SK-N-DZ (cell line): ENCODE measurements at regions not wholly inside any gene's neighbourhood (a gene's known extent, or its start where the extent isn't known, plus 50 kb on each side); places are given as distances from the start of the nearest gene placed in this dataset.
A peak's percentile ranks its signal among the peaks of the same experiment; 100 is the strongest.

Experiments used
- DNase-seq: peaks from one replicate; pipeline ENCODE4 v3.0.0-alpha.2; 2015; ENCODE audit warnings: low spot score

DNA sequence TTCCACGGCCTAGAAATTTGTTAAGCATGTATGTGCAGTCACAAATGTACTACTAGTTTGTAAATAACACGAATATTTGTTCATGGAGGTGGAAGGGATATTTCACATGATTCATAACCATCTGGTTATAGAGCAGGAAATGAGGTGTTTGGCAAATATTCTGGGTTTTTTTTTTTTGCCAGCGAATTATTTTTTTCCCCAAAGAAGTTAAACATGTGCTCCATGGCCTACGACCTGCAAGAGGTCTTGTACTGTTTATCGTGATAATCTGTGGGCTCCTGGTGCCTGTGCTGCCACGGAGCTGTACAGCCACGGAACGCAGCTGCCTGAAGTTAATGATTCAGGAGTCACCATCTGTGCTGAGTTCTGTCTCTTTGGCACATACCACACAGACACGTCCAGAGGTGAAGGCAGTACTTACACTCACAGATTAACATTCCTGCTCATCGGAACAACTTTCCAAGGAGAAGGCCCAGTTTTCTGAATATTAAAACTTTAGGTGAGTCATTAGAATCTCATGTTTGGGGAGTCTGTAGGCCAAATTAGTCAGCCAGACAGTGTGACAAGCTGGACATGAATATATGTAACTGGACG is 156.3 kb downstream of the TMX1 start:
- peak; percentile 15 for DNase-seq

DNA sequence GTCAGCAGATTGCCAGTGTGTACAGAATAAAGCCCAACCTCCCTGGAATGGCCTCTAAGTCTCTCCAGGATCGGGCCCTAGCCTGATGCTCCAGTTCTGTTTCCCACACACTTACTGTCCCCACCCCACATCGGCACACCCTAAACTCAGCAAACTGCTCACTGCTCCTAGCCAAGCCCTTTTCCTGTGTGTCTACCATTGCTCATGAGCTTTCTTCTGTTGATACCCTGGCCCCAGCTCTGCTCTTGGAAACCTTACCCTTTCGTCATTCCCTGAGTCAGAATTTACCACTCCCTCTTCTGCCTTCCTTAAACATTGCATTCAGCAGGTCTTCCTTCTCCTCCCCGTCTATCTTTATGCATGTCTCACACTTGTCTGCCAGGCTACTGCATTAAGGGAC is 158.9 kb downstream of the TMX1 start:
- DNase-seq, result no peak

DNA sequence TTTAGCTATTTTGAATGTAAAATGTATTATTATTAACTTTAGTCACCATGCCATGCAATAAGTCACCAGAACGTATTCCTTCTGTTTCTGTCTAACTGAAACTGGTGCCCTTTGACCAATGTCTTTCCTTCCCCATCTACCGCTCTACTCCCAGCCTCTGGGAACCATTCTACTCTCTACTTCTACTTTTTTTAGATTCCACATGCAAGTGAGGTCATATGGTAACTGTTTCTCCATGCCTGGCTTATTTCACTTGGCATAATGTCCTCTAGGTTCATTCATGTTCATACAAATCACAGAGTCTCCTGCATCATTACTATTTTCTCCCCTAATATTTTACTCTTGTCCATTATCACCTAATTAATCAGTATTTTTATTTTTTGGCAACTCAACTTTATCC is 160.1 kb downstream of the TMX1 start:
- DNase-seq, result no peak

DNA sequence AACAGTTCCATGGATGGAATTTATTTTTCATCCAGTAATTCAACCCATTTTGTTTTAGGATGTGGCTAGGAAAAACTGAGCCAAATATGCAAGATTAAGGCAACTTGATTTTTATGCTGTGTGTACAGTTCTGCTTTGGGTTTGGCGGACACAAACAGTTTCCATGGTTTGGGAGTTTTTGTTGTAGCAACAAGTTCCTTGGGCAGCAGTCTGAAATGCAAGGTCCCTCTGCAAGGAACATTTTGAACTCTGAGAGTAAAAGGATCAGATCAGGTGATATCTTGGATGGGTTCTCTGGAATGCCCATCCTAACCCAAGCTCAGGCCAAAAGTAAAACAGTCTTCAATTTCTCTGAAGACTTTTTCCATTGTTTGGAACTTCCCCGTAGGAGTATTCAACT is 161.2 kb downstream of the TMX1 start:
- DNase-seq, result no peak

DNA sequence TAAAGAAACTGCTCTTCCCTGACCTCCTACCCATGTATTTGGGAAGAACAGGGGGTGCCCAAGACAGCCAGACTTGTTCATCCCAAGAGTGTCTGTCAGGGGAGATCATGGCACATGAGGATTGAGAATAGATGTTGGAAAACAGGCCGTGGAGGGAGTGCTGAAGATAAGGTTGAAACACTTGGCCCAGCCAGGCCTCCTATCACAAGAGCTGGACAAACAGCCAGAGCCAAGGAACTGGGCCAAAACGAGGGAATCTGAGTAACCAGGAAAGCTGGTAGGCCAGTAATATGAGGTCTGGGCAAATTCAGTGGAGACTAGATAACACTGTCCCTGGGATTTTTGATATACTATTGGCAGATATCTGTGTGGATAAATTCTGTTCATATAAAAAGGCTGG is 161.7 kb downstream of the TMX1 start:
- no peak for DNase-seq

DNA sequence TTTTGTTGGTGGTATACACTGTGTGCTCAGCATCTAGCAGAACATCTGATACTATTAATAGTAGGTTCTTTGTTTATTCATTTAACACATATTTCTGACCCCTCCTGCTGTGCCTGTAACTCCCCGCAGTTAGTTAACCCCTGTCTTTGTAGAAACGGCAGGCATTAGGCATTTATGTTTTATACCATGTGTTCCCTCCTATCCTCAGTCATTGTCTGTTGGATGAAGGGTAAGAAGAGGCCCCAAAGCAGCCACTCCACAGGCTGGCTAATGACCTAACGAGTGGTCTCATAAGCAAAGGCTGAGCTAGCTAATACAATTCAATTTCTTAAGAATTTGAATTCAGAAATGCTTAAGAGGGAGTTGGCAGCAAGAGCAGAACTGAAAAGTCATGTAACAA is 170.8 kb downstream of the TMX1 start:
- no peak for DNase-seq

DNA sequence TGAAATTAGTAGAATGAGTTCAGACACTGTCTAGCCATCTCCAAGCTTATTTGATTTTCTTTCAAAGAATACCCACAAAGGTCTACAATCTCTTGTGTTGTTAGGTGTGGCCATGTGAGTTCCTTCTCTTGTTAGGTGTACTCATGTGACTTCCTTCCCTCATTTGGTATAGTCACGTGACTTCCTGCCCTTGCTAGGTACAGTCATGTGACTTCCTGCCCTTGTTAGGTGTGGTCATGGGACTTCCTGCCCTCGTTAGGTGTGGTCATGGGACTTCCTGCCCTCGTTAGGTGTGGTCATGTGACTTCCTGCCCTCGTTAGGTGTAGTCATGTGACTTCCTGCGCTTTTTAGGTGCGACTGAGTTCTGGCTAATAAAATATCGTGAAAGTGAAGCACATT is 179.6 kb downstream of the TMX1 start:
- no peak for DNase-seq

DNA sequence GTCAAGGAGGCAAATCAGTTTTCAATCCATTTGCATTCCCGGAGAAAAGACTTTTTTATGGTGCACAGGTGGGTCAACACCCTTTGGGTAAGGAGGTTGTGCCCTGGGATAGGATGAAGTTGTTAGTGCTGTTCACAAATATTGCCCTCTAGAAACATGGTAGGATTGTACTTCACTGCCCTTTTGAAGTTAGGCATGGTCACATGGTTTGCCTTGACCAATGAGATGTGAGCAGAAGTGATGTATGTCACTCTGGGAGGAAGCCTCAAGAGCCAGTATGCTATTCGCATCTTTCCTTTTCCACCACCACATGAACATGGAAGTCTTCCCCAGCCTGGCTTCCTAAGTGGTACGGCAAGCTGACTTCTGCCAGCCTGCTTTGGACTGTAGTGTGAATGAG is 182.7 kb downstream of the TMX1 start:
- DNase-seq, result no peak

DNA sequence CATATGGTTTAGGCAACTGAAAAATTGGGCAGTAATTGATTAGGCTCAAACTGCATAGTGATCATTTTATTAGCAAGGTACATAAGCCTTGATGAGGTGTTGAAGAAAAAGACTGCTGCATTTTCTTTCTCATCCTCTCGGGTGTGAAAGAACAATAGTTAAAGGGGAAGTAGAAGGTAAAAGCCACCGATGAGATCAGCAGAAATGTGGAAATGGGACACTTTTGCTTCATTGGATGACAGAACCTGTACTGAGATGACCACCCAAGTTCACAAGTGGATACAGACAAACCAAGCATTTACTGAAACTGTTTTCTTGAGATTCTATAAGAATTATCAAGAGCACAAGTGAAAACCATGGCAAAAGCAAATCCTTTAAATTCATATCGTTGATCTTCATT is 184.0 kb downstream of the TMX1 start:
- DNase-seq, result no peak

DNA sequence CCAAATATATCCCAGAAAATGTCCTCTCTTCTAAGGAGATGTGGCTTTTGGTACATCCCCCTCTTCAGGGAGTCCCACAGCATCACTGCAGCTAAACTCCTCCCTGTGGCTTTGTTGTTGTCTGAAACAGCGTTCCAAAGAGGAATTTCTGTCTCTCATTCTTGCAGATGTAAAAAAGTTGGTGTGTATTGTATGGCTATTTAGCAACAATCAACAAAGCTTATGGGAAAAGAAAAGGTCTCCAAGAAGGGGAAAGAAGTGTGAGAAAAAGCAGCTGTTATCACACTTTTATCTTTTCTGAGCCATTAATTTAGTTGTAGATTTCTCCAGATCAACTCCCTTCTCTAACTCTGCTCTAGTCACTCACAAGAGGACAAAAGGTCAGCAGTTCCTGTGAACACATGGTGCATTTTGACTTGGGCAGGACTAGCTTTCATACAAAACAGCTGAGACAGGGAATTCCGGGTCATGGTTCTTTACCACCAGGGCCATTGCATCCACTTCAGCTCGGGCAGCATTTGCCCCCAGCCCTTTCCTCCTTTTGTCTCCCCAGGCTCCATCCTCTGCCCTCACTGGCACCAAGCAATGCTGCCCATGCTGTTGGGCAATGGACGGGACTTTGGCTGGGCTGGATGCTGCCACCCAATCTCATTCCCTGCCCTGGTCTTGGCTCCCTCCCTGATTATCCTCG is 184.7 kb downstream of the TMX1 start:
- no peak for DNase-seq

DNA sequence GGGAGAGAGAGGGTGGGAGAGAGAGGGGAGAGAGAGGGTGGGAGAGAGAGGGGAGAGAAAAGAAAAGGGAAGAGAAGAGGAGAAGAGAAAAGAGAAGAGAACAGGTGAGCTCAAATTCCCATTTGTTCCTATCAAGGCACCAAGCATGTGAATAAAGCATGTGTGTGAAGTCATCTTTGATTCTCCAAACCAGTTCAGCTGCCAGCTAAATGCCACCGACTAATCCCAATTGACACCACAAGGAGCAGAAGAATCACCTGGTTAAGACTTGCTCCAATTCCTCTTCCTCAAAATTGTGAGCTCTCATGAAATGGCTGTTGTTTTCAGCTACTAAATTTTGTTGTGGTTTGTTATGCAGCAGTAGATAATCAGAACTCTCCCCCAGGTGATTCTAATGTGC is 188.9 kb downstream of the TMX1 start:
- no peak for DNase-seq

DNA sequence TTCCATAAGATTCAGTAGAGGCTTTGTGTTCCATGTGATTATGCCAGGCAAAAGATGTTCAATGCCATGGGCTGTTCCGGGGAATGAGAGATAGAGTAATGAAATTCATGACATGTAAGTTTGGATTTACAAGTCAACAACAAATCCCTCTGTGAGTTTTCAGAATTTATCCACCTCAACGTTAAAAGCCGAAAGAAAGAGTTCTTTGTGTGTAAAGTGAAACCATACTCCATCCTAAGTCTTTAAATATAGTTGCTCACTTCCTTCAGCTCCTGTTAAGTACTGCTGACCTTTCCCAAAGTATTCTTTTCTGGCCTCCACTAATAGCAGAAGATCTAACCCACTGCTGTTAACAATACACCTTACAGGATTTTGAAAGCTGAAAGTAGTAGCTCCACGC is 190.0 kb downstream of the TMX1 start:
- DNase-seq, result no peak

DNA sequence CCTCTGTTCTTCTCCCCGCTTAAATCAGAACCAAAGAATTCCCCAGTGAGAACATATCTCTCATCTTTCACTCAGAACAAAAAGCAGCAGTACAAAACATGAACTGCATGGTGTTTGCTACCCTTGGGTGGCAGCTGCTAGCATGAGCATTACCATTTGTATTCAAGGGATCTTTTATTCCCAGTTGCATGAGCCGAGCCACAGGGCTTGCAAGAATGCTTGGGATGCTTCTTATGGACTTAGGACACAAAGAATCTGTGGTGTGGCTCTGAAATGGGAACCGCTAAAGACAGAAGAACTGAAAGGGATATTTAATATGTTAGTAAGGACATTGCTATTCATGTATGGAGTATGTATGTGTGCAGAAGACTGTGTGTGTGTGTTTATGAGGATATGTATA is 190.6 kb downstream of the TMX1 start:
- DNase-seq, result no peak

DNA sequence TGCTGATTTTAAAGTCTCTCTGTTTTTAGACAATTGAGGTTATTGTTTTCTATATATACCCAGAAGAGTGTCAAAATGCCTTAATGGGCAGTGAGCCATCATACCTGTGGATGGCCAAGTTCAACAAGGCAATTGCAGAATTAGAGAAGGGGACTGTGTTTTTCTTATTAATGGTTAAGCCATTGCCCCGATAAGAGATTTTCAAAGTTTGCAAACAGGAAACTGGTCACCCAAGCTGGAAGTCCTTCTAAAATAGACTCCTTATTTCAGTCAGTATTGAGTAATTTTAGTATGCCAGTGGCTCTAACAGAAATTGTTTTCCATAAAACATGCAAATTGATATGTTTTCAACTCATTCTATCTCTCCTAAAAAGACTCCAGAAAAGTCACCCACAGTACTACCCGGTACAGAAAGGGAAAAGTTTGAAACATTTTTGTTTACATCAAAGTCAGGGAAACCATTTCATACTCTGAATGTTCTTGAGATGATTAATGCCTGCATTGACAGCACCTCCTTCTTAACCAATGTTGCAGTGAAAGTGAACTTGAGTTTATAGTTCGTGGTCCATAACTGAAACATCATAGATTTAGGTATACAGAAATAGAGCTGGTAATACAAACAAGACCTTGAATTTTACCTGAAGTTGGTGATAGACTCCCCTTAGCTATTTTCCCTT is 191.1 kb downstream of the TMX1 start:
- no peak for DNase-seq

DNA sequence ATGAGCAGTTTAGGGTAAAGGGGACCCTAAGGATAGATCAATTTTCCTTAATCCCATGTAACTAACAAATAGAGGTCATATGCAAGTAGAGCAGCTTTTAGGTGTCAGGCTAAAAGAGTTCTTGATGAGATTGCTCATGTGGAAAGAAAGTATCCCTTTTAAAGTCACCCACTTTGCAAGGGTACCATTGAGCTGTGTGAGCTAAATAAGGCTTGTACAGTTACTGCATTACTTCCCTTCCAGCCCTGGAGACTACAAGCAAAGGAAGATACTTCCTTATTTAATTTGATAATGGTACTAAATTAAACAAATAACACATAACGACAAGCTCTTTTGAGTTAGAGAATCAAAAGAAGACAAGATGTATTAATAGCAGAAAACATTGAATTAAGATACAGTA is 191.7 kb downstream of the TMX1 start:
- no peak for DNase-seq

DNA sequence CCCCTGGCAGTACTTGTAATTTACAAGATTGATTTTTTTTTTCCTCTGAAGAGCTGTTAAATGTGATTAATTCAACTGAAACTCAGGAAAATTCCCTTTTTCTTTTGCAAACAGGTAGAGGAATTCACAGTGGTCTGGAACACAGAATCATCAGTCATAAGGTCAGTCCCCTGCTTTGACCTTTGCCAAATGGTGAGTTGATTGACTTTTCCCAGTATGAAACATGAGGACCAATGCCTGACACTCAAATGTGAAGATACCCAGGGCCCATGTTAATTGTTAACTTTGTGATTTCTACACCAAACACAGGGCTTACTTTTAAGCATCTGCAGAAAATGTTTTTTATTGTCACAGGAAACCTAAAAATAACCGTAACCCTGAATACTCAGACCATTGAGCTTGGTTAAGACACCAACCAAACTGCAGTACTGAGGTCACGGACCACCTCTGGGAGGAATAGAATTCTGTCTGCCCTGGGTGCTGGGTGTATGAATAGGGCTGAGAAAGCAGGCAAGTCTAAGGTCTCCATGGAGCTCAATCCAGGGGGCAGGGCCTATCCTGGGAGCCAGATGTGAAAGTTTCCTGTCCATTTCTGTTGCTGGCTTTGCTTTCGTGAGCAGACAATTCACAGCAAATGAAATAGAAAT is 192.4 kb downstream of the TMX1 start:
- no peak for DNase-seq

DNA sequence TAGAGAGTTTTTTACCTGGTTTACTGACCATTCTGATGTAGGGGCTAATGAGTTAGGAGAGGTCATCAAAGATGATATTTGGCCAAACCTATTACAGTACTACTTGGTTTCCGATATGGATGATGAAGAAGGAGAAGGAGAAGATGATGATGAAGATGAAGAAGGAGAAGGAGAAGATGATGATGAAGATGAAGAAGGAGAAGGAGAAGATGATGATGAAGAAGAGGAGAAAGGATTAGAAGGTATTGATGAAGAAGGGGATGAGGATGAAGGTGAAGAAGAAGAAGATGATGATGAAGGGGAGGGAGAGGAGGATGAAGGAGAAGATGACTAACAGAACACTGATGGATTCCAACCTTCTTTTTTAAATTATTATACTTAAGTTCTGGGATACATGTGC is 196.6 kb downstream of the TMX1 start:
- no peak for DNase-seq

DNA sequence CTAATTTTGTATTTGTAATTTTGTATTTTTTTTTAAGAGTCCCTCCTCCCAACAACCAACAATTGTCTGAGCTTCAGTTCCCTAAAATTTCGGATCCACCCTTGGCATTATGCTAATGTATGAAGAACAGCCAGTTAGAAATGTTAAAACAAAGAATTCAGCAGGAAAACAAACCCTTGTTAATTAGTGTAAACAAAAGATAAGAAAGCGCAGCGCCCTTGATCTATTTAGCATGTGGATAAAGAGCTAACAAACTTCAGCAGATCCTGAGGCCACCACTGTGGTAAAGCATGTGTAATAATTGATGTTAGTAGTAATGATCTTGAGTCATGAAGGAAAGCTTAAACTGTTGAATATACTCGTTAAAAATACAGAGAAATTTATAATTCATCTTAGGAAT is 199.8 kb downstream of the TMX1 start:
- no peak for DNase-seq

DNA sequence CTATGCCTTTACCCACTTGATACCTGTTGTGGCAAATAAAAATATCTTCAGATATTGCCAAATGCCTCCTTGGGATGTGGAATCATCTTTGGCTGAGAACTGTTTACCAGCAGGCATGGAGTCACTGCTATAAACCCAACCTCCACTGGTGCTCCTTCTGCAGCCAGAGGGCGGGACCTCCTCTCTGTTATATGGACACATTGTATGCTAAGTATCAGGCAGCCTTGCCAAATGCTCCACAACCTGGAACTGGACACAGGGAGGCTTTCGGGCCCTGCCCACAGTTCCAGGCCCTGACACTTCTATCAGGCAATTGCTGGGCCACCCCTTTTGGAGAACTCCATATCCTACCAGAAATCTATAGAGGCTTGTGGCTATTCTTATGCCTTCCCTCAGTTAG is 201.0 kb downstream of the TMX1 start:
- DNase-seq, result no peak

DNA sequence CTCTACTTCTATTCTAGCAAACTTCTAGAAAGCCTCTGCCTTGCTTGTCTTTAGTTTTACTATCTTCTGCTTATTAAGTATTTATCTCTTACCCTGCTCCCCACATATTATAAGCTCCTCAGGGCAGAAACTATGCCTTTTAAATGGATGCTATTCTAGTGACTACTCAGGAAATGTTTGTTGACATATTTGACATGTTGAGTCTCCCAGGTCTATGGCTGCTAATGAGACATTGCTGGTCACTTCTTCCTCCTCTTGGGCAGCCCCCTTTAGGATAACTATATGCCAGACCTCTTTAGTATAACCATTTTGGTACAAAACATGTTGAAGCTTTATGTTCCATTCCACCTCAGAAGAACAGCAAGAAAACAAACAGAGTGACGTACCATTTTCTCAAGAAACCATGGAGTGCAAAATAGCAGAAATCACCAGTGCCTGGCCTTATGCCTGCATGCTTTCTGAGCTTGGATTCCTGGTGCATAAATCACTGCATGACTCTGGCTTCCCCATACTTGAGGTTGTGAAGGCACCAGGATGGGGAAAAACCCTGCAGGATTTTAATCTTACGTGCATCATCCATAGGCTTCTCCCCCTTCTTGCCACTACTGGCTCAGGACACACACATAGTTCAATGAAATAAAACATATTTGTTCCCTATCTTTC is 202.6 kb downstream of the TMX1 start:
- no peak for DNase-seq

DNA sequence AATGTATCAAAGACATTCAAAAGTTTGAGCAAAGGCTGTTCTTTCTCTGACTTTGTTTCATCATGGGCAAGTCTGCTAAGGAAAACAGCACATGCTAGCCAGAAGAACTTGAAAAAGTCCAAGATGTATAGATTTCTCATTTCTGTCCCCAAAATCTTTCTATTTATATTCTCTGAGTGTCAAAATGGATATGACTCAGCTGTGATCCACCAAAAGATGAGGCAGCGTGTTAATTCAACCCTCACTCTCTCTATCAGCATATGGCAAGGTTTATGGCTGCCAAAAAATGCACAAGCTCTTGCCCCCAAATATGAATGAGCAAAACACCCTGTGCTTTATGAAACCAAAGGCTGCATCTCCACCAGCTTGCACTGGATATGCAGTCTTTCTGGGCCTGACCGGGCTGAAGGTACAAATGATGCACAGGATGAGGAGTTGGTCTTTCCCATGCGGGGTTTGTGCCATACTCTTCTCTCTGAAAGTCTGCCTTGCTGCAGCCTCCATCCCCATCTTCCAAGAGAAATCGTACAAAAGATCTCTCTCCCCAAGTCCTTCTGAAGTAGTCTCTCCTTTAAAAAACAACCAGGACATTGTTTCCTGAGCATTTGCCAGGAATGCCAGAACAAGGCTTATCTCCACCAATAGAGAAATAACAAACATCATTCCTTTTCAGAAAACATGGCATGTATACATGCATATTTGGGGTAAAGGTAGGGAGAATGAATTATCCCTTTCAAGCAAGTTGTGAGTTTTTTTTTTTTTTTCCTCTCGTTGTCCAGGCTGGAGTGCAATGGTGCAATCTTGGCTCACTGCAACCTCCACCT is 203.4 kb downstream of the TMX1 start:
- DNase-seq, result no peak
